22Rv1 (cell line): ENCODE measurements at regions not wholly inside any gene's neighbourhood (a gene's known extent, or its start where the extent isn't known, plus 50 kb on each side); places are given as distances from the start of the nearest gene placed in this dataset.

ENCODE experiments used
- CTCF ChIP-seq: fragments of 450-650 bp; IDR thresholded peaks from 2 replicates; pipeline ENCODE4 v1.5.1; 2017; ENCODE audit warnings: mild to moderate bottlenecking
- ZFX ChIP-seq: fragments of 450-650 bp; IDR thresholded peaks from 2 replicates; pipeline ENCODE4 v1.6.1; 2017; ENCODE audit warnings: antibody characterized with exemption, borderline replicate concordance

GRCh38 chr16:75810342-75810741 is 84.1 kb upstream of the CPHXL start:
- TF ChIP-seq CTCF (no peak), ZFX (no peak)
